ENCODE measurements at regions not wholly inside any gene's neighbourhood (a gene's known extent, or its start where the extent isn't known, plus 50 kb on each side); places are given as distances from the start of the nearest gene placed in this dataset.

GRCh38 chr3:179506792-179507191, 55.5 kb upstream of the GNB4 start:
- TF ChIP-seq ZNF691 (CRISPR knock-in tag; IDR thresholded peaks at IDR 0.05; ENCODE audit: borderline replicate concordance, low read depth): no peak
- no peak for TF ChIP-seq CHD2 (IDR thresholded peaks at IDR 0.05; ENCODE audit: low read depth, low read length)
- TF ChIP-seq CREB1 (IDR thresholded peaks at IDR 0.05): no peak
- no peak for TF ChIP-seq CREB1 (CRISPR knock-in tag; IDR thresholded peaks at IDR 0.05)
- no peak for TF ChIP-seq KDM5A (IDR thresholded peaks at IDR 0.05; ENCODE audit: borderline replicate concordance, low read length)
- TF ChIP-seq NFIC (IDR thresholded peaks at IDR 0.05; ENCODE audit: low read length): no peak
- no peak for TF ChIP-seq ZNF484 (CRISPR knock-in tag; IDR thresholded peaks at IDR 0.05; ENCODE audit: borderline replicate concordance, low read depth)
- no peak for TF ChIP-seq ZNF746 (CRISPR knock-in tag; IDR thresholded peaks at IDR 0.05)
- no peak for TF ChIP-seq BORCS8-MEF2B (CRISPR knock-in tag; IDR thresholded peaks at IDR 0.05)
- TF ChIP-seq PBX3 (CRISPR knock-in tag; IDR thresholded peaks at IDR 0.05; ENCODE audit: borderline replicate concordance): no peak
- no peak for TF ChIP-seq ZNF326 (CRISPR knock-in tag; IDR thresholded peaks at IDR 0.05; ENCODE audit: borderline replicate concordance)
- no peak for TF ChIP-seq CSRNP2 (CRISPR knock-in tag; conservative IDR thresholded peaks at IDR 0.05; ENCODE audit: low read depth)

Measured in HepG2 (cell line).